ENCODE measurements at regions not wholly inside any gene's neighbourhood (a gene's known extent, or its start where the extent isn't known, plus 50 kb on each side); places are given as distances from the start of the nearest gene placed in this dataset.

GRCh38 chr4:178412455-178412854 lies 970.2 kb upstream of the AGA start:
- DNase-seq (ENCODE audit: low read depth in 2 of 2): no peak

DNA sequence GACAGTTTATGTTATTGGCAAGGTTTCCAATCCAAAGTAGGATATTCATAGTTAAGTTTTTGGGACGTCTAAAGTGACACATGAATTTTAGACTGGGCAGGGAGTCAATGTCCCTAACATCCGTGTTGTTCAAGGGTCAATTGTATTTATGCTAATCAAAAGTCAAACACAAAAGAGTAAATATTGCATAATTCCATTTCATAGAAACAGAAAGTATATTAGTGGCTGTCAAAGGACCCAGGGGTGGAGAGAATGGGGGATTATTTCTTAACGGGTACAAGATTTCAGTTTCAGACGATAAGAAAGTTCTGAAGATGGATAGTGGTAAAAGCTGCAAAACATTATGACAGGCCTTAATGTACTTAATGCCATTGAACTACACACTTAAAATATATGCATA lies 971.8 kb upstream of the AGA start:
- DNase-seq (ENCODE audit: low read depth in 2 of 2): no peak

GRCh38 chr4:178414881-178415446 lies 972.7 kb upstream of the AGA start:
- DNase-seq (ENCODE audit: low read depth in 2 of 2): no peak

DNA sequence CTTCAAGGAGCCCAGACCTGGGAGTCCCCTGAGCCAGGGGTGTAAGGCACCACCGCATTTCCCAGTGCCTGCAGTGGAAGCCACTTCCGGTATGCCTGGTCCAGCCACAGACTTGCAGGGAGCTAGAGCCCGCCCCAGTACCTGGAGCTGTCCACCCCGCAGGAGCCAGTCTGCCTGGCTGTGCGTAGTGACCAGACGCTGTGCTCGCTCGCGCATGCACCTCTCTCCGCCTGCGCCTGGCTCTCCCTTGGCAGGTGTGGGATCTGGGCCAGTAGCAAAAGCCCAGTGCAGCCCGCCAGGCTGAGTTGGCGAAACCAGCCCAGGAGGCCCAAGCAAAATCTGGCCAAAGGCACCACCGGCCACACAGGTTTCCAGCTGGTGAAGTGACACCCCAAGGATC lies 973.7 kb upstream of the AGA start:
- no peak for DNase-seq (ENCODE audit: low read depth in 2 of 2)

DNA sequence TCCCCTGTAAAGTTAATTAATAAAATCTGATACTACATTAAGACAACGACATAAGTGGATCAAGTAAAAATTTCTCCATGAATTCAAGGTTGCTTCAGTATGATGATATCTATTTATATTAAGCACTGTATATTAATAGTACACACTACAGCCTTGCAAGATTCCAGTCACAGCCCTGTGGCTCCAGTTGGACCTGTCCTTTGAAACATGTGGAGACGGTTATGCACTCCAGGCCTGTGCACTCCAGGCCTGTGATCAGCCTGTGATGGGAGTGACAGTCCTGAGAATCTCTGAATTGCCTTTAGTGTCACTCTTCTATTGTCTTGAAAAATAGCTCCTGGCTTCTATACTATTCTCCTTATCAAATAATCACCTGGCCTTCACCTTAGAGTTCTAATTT lies 981.1 kb upstream of the AGA start:
- no peak for DNase-seq (ENCODE audit: low read depth in 2 of 2)

GRCh38 chr4:178426871-178427270 lies 984.6 kb upstream of the AGA start:
- DNase-seq (ENCODE audit: low read depth in 2 of 2): no peak

DNA sequence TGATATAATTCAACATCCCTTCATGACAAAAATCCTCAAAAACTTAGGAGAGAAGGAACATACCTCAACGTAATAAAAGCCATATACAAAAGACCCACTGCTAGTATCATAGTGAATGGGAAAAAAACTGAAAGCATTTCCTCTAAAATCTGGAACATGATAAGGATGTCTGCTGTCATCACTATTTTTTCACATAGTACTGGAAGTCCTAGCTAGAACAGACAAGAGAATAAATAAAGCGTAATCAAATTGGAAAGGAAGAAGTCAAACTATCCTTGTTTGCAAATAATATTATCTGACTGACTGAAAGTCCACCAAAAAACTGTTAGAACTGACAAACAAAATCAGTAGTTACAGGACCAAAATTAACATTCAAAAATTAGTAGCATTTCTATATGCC lies 985.4 kb upstream of the AGA start:
- no peak for DNase-seq (ENCODE audit: low read depth in 2 of 2)

DNA sequence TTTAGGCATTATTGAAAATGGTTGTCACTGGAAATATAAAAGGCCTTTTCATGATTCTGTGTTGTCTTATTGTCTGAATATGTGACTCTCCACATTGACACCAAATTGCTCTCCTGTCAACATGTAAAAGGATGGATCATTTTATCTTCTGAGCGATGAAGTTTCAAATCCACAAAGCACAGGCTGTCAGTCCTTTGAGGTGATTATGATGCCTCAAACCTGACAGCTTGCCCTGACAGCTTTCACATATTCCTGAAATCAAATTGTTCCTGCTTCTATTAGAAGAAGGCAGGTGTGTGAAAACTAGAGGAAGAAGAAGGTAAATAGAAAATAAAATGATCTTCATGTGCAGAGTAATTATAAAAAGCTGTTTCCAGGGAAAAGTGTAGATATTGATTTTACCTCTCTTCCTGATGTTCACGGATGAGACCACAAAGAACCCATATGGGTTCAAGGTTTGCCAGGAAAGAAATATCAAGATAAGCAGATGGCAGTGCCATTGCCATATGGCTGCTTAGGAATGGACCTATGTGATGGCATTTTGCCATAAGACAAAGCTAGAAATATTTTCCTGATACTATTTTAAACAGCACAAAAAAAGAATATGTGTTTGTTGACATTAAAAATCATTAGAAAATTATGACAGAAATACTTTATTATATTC lies 1006.3 kb upstream of the AGA start:
- no peak for DNase-seq (ENCODE audit: low read depth in 2 of 2)

DNA sequence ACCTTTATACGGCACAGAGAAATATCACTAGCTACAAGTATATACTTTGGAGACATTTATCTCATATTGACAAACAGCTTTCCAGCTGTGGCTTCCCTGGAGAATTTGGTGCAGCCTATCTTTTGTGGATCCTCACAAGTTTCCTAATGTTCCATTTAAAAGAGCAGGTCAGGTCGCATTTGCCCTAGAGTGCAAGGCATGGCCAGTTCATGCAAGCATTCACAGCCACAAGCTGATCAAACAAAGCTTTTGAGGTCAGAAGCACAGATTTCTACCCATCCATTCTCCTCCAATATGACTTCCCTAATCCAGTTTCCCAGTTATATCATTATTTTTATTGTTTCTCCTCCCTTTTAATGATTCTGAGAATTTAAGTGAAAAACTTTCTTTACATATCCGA lies 1008.4 kb upstream of the AGA start:
- DNase-seq (ENCODE audit: low read depth in 2 of 2): no peak

- DNase-seq (ENCODE audit: low read depth in 2 of 2): no peak
Observed at GRCh38 chr4:178453057-178453456, 1010.8 kb upstream of the AGA start.

GRCh38 chr4:178457286-178457685 lies 1015.0 kb upstream of the AGA start:
- no peak for DNase-seq (ENCODE audit: low read depth in 2 of 2)

- DNase-seq (ENCODE audit: low read depth in 2 of 2): no peak
Observed at GRCh38 chr4:178462710-178463109, 1020.5 kb upstream of the AGA start.

- no peak for DNase-seq (ENCODE audit: low read depth in 2 of 2)
Observed at GRCh38 chr4:178463747-178464146, 1021.5 kb upstream of the AGA start.

DNA sequence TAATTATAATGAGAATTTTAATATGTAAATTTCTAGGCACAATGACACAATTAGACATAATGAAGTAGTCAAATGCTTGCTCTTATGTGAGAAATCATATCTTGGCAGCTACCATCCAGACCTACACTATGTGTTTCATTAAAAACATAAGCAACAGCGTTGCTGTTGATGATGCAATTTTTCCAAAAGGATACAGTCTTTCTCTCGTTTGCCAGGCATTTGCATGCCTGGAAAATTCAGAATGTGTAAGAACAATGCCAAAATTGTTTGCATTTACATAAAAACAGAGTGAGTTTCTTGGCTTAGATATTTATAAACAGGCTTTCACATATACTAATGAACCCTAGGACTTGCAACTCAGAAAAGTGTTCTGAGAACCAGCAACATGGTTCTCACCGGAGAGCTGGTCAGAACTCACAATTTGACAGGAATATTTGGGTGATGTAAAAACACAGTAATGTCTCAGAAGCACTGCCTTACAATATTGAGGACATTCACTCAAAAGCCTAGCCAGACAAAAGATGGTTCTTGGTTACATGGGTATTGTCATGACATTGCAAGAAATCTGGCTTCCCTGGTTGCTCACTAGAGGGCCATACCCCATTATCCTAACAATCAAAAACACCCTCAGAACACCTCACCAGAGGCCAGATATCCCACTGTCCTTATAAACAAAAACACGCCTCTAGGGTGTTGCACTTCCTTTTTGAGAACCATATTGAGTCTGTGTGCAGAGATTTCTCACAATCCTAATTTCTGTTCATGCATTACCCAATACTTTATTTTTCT lies 1029.0 kb upstream of the AGA start:
- no peak for DNase-seq (ENCODE audit: low read depth in 2 of 2)

DNA sequence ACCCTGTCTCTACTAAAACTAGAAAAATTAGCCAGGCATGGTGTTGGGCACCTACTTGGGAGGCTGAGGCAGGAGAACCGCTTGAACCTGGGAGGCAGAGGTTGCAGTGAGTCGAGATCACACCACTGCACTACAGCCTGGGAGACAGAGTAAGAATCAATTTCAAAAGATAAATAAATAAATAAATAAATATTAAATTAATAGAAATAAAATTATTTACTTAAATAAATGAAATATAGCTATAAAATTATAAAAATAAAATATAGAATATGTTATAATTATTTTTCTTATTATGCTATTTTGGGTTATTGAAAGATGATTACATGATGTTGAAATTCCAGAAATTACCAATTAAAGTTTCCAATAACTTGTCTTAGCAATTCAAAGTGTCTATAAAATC lies 1029.8 kb upstream of the AGA start:
- no peak for DNase-seq (ENCODE audit: low read depth in 2 of 2)

DNA sequence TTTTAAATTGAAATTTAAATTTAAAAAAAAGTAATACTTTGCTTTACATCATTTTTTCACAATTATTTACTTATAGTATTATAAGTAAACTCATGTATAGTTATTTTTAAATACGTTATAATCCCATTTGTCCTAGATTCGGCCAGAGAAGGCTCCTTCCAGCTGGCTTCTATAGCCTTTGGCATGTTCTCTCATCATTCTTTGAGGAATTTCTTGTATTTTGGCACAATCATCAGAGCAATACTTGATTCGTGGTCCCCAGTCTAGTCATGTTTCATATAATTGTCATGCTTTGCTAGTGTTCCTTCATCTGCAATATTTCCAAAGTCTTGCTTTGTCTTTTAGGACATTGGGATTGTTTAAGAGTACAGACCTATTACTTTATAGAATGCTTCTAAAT lies 1037.9 kb upstream of the AGA start:
- no peak for DNase-seq (ENCODE audit: low read depth in 2 of 2)

DNA sequence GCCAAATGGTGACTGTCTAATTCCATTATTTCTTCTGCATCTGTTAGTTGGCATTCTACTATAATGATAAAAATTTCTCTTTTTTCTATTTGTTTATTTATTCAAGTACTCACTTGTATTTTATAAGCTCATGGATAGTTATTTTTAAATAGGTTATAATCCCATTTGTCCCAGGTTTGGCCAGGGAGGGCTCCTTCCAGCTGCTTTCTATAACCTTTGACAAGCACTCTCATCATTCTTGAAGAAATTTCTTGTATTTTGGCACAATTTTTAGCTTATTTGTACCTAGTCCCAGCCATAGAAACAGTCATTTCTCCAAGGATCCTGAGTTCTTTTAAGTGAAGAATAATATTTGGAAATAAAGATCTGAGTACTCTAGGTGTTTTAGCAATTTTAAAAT lies 1038.6 kb upstream of the AGA start:
- no peak for DNase-seq (ENCODE audit: low read depth in 2 of 2)

DNA sequence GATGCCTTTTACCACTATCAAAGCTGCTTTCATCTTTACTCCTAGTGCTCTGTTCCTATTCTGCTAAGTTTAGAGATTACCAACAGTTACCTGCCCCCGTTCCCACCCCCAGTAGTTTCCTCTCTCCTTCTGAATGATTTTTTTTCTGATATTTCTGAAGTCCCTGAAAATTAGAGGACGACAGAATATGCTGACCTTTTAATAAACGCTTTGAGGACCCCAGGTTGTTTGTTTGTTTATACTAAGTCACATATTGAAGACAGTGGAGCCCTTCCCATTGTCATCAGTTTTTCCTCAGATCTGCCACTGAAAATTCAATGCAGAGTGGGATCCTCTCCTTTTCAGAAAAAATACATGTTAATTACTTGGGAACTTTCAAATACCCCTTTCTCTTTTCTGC lies 1039.3 kb upstream of the AGA start:
- DNase-seq (ENCODE audit: low read depth in 2 of 2): no peak

DNA sequence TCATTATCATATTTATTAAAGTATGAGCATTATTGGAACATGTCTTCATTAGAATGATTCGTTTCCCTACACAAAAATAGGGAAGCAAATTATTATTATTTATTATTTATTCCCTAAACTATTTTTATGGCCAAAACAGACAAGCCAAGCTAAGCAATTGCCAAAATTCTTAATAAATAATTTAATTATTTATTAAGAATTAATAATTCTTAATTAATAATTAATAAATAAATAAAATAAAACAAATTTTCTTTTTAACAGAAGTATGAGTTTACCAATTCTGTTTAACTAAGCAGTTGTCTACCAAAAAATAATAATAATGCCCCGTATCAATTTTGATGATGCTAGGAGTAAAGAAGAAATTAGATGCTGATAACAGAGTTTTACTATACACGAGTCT lies 1080.8 kb upstream of the AGA start:
- DNase-seq (ENCODE audit: low read depth in 2 of 2): no peak

DNA sequence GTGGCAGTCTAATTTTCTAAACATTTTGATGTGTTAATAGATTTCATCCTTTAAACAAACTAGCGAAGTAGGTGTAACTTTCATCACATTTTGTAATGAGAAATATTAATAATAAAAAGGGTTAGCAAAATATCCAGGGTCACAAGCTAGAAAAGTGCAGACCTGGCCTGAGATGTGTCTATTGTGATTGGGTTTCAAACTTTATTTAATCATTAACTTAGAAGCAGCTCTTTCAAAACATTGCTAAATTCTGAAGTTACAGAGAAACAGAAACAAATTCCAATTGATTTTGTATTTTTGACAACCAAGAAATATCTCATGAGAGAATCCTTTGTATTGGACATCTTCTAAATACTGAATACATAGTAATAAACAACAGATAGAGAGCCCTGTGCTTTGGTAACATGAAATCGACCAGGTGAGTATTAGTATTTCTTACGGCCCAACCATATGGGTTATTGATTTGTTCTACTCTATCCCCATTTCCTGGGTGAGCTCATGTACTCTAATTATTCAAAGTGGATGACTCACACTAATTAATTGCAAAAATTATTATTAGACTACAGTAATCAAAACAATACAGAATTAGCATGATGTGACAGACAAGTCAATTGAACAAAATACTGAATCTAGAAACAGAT lies 1093.8 kb upstream of the AGA start:
- DNase-seq (ENCODE audit: low read depth in 2 of 2): no peak

DNA sequence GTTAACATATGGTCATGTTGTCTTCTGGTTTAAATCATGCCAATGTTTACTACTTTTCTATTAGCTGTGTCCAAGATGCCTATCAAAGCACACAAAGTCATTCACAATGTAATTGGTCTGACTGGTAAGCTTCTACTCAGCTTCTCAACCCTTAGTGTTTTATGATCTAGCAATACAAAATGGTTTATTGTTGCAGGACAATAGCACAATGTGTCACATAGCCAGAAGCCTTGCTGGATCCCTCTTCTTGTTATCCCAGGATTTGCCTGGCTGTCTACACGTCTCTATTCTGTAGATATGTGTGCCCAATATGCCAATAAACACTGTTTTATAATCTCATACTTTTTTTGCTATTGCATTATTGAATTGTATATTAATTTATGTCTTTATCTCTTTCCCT lies 1111.0 kb upstream of the AGA start:
- DNase-seq (ENCODE audit: low read depth in 2 of 2): no peak

- no peak for DNase-seq (ENCODE audit: low read depth in 2 of 2)
Observed at GRCh38 chr4:178554352-178554751, 1112.1 kb upstream of the AGA start.

DNA sequence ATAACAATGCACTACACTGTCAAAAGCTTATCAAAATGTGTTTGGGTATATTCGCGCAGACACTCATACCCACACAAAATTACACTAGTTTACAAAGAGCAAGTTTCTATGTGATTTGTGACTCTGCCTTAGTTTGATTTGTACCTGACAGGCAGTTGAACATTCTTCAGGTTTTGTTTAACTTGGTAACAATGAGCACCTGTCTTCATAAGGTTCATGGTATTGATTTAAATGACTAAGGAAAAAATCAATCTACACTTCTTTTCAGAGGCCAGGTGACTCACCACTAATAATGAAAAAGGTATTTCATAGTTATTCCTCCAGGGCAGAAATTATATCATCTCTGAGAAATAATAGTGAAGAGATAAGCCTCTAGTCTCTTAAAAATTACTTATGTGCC lies 1114.6 kb upstream of the AGA start:
- no peak for DNase-seq (ENCODE audit: low read depth in 2 of 2)
